GM21737 (cell line): ENCODE measurements at regions not wholly inside any gene's neighbourhood (a gene's known extent, or its start where the extent isn't known, plus 50 kb on each side); places are given as distances from the start of the nearest gene placed in this dataset.

Experiments
- ATAC-seq: cut with Tn5 transposase; IDR thresholded peaks from one replicate; pipeline ENCODE4 v1.9.1; 2021; ENCODE audit warnings: mild to moderate bottlenecking, moderate library complexity; ENCODE audit not compliant: unreplicated experiment

DNA sequence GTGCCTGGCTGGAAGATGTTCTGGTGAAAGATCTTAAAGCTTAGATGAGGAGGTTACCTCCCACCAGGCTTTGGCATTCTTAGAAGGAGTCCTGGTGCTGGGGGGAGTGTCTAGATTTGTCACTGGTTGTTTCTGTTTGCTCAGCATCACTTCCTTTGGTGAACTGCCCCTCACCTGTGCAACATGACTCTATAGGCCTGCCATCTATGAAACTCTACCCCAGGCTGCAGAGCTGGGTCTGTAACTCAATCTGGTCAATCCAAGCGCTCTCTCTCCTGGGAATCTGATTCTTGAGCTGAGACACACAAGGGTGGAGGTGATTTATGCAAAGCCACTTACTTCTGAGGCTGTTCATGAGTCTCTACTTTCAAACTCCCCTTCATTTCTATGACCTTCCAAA, 399.4 kb downstream of the NPIPA7 start:
- ATAC-seq: no peak

DNA sequence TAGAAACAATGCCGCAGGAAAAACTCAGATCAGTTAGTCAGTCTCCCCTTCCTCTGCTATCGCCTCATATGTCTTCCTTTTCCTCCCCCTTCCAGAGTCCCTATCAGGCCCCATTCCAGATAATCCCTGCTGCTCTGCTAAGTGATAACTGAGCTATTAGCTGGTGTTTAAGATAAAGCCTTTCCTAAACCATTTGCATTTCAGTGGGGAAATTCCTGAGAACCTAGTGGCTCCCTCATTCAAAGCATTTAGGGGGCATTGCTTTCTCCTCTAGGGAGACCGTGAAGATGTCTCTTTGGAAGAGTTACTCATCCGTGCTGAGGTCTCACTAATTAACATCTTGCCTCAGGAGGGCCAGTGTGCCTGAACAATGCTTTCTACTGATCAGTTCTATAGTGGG, 401.6 kb downstream of the NPIPA7 start:
- ATAC-seq: no peak

DNA sequence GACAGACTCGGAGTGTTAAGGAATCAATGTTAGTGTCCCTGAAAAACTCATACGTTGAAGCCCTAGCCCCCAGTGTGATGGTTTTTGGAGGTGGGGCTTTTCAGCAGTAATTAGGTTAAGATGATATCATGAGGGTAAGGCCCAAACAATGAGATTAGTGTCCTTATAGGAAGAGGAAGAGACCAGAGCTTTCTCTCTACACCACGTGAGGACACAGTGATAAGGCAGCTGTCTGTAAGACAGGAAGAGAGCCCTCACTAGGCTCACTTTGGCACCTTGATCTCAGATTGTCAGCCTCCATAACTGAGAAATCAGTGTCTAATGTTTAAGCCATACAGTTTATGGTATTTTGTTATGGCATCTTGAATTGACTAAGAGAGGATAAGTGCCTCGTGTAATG, 403.2 kb downstream of the NPIPA7 start:
- ATAC-seq: no peak

DNA sequence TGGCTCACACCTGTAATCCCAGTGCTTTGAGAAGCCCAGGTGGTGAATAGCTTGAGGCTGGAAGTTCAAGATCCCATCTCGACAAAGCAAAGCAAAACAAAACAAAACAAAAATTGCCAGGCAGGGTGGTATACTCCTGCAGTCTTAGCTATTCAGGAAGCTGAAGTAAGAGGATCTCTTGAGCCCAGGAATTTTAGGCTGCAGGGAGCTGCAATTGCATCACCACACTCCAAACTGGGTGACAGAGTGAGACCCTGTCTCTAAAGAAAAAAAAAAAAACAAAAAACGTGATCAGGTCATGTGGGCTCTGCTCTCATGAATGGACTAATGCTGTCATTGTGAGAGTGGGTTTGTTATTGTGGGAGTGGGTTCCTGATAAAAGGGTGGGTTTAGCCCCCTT, 409.1 kb downstream of the NPIPA7 start:
- ATAC-seq: no peak

DNA sequence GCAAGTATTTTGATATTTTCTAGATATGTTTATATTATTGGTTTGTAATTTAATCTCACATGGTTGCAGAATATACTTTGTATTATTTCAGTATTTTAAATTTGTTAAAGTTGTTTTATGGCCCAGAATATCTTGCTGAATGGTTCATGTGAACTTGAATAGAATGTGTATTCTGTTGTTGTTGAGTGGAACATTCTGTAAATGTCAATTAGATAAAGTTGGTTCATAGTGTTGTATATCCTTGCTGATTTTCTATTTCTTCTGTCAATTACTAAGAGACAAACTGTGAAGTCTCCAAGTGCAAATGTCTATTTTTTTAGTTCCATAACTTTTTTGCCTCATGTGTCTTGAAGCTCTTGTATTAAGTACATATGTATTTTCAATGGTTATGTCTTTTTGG, 411.7 kb downstream of the NPIPA7 start:
- ATAC-seq: no peak

DNA sequence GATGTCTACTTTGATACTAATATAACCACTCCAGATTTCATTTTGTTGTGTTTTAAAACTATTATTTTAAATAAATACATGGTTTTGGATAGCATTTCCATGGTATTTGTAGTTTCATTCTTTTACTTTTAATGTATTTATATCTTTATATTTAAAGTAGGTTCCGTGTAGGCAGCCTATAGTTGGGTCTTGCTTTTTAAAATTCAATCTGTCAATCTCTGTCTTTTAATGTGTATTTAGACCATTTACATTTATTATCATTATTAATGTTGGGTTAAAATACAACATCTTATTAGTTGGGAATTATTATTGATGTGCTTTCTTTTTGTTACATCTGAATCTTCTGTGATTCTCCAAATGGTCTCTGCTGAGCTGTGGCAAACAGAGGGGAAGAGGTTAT, 412.1 kb downstream of the NPIPA7 start:
- ATAC-seq: no peak

DNA sequence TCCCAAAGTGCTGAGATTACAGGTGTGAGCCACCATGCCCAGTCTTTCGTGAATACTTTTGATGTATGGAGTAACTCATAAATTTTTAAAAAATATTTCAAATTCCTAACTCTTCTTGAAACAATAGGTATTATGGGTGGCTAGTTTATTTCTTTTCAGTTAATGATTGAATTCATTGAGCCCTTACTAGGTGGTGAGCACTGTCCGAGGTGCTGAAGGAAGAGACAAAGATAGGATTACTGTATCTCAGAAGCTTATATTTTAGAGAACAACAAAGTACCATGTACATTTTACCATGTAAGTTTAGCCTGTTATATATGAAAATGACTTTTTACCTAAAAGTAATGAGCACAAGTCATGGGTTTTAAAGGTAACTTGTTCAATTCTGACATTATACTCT, 418.3 kb downstream of the NPIPA7 start:
- ATAC-seq: no peak

DNA sequence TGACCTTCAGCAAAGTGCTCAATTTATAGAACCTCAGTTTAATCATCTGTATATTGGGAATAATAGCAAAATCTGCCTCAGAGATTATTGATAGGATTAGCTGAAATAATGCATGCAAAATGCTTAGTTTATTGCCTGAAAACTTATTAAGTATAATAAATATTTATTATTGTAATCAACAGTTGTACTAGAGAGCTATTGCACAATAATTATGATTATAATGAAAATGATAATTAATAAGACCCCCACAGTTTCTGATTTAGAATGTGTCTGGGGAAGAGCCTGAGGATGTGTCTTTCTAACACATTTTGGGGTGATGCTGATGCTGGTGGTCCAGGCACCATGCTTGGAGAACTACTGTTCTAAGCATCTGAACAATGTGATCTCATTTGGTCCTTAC, 419.6 kb downstream of the NPIPA7 start:
- no peak for ATAC-seq

DNA sequence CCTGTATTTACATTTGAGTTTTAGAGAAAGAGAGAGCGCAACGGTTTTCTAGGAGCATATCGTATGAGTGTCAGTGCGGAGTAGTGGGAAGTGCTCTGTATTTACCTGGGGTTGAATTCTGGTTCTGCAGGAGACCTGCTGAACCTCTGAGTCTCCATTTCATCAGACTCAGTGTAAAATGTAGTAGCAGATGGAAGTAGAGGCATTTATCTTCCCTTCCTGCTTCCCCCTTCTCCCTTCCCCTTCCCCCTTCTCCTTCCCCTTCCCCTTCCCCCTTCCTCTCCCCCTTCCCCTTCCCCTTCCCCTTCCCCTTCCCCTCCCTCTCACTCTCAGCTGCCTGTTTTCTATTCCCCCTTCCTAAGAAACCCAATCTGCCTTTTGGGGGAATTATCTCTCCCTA, 426.9 kb downstream of the NPIPA7 start:
- no peak for ATAC-seq

DNA sequence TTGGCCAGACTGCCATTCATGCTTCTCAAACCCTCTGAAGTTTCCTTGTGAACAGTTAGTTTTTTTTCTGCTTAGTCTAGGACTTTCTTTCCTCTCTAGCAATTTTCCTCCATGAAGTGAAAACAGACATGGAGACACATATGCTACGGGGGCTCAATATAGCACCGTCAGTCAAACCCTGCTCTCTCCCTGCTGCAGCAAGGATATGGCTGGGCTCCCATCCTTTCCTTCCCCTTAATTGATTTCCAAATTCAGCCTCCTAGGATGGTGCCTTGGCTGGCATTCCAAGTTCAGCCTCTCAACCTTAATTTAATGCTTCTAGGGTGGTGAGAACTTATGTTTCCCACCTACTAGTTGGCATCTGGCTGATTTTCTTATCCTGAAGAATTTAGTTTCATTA, 436.7 kb downstream of the NPIPA7 start:
- ATAC-seq: no peak

DNA sequence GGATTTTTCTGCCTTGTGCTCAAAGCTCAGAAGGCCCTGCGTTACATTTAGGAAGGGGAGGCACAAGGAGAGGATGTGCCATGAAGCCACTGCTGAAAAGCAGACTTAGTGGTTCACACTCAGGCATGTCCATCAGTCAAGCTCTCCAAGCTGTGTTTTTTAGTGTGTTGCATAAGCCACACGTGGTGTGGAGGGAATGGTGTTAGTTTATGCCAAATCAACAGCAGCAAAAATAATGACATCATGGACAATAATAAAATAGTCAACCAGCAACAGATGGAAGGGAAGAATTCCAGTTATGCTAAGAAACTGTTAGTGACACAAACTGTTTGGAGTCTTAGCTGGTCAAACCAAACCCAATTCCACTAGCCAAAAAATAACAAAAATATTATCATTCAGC, 438.3 kb downstream of the NPIPA7 start:
- ATAC-seq: no peak

DNA sequence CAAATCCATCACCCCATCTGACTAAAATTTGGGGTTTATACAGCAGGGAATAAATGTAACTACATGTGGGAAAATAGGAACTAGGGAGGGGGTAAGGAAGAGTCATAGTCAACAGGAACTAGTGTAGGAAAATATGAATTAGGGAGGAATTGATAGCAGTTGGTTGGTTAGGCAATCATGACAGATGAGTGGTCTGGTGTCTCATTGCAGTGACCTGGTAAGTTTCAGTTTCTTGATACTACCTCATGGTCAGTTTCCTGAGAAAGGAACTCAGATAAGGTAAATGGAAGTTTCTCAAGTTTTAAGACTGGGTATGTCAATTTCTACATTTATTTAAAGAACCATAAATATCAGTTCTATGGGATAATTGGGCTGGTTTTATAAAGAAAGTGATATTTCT, 442.3 kb downstream of the NPIPA7 start:
- ATAC-seq: no peak

DNA sequence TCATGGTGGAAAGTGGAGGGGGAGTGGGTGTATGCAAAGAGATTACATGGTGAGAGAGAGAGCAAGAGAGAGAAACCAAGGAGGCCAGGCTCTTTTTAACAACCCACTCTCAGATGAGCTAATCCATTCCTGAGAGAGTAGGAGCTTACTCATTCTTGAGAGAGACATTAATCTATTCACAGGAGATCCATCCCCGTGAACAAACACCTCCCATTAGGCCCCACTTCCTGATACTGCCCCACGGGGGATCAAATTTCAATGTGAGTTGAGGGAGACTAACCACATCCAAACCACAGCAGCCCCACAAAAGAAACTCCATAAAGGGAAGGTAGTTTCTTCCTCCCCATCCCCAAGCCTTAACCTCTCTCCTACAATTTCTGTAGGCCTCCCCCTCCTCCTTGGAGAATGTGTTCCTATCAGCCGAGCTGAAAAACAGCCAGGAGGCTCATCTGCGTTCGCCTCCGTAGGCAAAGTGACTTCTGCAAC, 450.0 kb downstream of the NPIPA7 start:
- no peak for ATAC-seq

DNA sequence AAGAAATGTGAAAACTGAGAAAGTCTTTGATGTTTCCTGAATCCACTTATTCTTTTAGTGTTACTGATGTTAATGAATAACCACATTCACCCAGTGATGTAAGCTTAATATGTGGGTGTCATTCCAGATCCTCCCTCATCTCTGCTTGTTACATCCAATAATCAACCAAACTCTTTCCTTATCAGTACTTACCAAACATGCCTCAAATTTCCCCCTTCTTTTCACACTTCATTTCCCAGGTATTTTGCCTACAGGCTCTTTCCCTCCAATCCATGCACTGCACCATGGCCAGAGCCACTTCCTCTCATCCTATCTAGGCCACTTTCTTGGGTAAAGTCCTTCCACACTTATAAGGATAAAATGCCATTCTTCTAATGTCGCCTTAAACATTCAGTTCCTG, 451.5 kb downstream of the NPIPA7 start:
- ATAC-seq: no peak

DNA sequence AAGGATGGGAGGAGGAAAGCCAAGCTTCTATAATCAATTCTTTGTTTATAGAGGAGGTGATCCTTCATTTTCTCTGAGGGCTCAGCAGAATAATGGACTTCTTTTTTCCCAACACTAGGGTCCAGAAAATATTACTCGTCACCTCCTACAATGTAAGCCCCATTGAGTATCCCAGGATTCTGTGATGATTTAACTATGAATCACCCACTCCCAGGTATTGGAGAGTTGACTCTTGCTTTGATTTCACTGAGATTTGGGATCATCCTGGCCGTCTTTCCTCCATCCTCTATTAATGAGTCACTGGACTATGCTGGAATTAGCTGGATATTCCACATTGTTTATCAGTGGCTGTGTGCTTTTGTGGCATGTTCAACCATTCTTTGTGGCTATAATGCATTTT, 452.0 kb downstream of the NPIPA7 start:
- ATAC-seq: no peak

DNA sequence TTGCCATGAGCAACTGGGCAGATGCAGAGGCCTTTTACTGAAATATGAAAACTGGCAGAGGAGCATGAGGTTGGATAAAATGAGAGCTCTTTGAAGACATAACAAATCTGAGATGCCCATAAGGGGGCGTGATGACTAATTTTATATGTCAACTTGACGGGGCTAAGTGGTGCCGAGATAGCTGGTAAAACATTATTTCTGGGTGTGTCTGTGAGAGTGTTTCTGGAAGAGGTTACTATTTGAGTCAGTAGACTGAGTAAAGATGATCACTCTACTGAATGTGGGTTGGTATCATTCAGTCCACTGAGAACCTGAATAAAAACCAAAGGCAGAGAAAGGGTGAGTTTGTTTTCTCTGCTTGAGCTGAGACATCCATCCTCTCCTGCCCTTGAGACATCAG, 454.2 kb downstream of the NPIPA7 start:
- no peak for ATAC-seq

DNA sequence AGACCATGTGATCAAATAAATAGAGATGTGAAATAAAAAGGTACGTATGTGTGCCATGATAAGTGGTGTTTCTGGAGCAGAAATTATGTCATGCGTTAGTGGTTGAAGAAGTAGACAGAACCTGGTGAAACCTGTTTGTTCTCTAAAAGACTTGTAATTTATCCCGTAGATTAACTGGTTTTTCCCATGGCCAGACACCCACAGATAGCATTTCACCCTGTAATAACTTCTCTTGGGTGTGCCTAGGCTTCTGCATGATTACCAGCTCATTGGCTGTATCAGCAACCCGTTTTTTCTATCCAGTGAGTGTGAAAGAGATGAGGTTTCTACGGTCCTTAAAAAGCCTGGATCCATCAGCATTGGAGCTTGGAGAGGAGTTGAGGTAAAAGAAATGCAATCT, 471.3 kb downstream of the NPIPA7 start:
- no peak for ATAC-seq

DNA sequence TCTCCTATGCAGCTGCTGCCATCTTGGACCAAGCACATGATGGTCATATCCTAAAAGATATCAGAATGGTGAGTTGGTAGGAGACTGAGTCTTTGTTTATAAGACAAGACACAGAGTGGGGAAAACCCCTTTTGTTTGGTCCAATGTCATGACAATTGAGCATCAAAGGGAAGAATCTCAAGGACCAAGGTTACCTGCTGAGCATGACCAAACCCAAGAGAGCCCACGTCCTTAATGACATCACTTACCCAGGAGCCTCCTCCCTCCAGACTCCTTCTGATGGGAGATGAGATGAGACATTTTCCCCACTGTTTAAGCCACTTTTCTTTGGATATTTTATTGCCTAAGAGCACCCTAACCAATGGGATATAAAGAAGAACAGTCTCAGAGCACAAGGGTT, 478.1 kb downstream of the NPIPA7 start:
- ATAC-seq: no peak

DNA sequence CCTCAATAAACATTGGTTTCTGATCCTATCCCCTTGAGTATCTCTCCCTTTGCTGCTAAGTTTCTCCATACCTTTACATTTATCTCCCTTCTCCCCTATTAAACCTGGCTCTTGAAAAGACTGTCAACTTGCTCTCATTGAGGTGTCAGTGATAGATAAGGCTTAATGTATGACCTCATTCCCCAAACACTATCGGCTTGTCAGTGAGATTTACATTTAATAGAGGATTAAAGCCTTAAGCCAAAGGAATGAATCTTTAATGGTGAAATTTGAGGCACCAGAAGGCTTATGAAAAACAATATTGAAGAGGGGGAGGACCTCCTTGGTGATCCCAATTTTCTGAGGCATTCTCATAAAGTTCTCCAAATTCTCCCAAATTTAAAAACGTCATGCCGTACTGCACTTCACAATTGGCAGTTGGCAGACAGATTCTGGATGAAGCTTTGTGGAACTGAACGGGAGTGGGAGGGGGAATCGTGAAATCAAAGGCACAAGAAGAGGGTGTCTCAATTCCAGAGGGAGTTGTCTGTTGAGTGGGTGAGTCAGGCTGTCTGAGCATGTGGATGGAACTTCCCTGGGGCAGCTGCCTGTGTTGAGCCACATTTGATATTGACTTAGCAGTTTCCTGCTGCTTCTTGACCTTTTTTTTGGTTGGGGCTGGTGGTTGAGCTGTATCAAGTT, 478.8 kb downstream of the NPIPA7 start:
- ATAC-seq: no peak

DNA sequence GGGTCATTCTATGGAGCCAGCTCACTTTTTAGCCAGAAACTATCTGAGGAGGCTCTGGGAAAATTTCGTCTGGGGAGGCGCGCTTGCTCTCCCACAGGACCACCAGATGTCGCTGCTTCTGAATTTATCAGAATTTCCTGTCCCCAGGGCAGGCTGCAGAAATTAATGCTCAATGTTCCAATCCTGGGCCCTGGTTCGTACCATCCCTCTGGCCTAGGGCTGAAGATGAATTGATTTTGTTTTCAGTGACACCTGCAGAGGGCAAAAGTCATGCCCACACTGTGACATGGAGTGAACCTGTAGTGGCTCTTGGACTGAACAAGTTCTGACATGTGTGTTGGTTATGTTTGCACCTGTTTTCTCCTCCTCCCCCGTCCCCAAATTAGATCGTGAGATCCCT, 482.6 kb downstream of the NPIPA7 start:
- no peak for ATAC-seq

DNA sequence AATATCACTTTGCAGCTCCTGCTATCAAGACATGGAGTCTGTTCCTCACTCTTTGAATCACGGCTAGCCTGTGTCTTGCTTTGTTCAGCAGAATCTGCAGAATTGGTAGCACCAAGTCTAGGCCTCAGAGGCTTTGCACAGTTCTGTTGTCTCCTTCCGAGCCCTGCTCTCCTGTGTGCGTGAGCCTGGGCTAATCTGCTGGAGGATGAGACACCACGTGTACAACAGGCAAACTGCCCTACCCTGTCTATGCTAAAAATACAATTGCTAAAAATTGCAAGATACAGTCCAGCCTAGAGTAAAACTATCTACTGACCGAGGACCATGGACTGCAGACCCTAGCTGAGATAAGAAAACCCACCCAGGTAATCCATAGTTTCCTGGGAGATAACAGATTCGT, 484.7 kb downstream of the NPIPA7 start:
- ATAC-seq: no peak

DNA sequence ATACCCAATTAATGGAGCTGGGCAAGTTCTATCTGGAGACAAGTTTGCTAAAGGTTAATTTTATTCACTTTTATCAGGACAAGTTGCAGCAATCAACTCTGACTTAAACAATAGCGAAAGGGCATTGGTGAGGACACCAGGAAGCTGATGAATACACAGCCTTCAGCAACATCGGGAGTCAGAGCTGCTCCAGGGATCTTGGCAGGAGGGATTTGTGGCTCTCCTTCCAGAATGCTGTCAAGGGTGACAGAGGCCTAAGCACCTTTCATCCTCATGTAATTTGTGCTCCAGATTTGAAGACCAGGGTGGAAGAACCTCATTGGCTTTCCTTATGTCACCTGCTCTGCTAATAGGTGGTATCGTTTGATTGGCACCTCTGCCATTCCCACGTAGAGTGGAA, 485.6 kb downstream of the NPIPA7 start:
- no peak for ATAC-seq

DNA sequence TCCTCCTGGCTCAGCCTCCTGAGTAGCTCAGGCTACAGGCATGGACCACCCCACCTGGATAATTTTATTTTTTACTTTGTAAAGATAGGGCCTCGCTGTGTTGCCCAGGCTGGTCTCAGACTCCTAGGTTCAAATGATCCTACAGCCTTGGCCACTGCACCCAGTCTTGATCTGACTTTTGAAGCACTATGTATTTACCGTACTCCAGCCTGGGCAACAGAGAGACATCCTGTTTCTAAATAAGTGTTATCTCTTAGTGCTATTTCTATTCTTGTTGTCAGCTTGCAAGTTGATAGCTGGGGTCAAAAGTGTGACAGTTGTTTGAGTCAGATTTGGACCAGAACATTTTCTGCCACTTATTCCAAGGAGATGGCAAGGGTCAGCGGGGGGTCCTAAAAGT, 486.4 kb downstream of the NPIPA7 start:
- no peak for ATAC-seq
